Fibroblast of the conjunctiva (primary cell): ENCODE measurements at regions not wholly inside any gene's neighbourhood (a gene's known extent, or its start where the extent isn't known, plus 50 kb on each side); places are given as distances from the start of the nearest gene placed in this dataset.
"Not testable (repeated sequence)": the region's sequence is repeated elsewhere in the genome, so short reads cannot be mapped to it uniquely, and the experiment has no call there.

Source experiments
- DNase-seq: peaks from one replicate; pipeline ENCODE4 v3.0.0-alpha.2; 2010; ENCODE audit warnings: low read depth

- not testable (repeated sequence) for DNase-seq
Observed at GRCh38 chr13:52324831-52325230, 81.1 kb downstream of the THSD1 start.

GRCh38 chr13:52319876-52320275, 86.1 kb downstream of the THSD1 start:
- DNase-seq = no peak

- DNase-seq = not testable (repeated sequence)
Observed at GRCh38 chr13:52309833-52310232, 96.1 kb downstream of the THSD1 start.

GRCh38 chr13:52306336-52306735, 99.6 kb downstream of the THSD1 start:
- not testable (repeated sequence) for DNase-seq

- not testable (repeated sequence) for DNase-seq
Observed at GRCh38 chr13:52303098-52303497, 102.9 kb downstream of the THSD1 start.

- not testable (repeated sequence) for DNase-seq
Observed at GRCh38 chr13:52302688-52303087, 103.3 kb downstream of the THSD1 start.

- DNase-seq = not testable (repeated sequence)
Observed at GRCh38 chr13:52301810-52302400, 104.1 kb downstream of the THSD1 start.

GRCh38 chr13:52298079-52298661, 107.8 kb downstream of the THSD1 start:
- DNase-seq = not testable (repeated sequence)

- not testable (repeated sequence) for DNase-seq
Observed at GRCh38 chr13:52288891-52289290, 117.1 kb downstream of the THSD1 start.

GRCh38 chr13:52281387-52281786, 122.0 kb upstream of the NEK3 start:
- not testable (repeated sequence) for DNase-seq

- DNase-seq = not testable (repeated sequence)
Observed at GRCh38 chr13:52279408-52279807, 120.0 kb upstream of the NEK3 start.

GRCh38 chr13:52254299-52254698, 94.9 kb upstream of the NEK3 start:
- not testable (repeated sequence) for DNase-seq

GRCh38 chr13:52240752-52241151, 81.4 kb upstream of the NEK3 start:
- DNase-seq = not testable (repeated sequence)

- DNase-seq = peak; percentile 79
Observed at GRCh38 chr13:52235900-52236595, 76.7 kb upstream of the NEK3 start.

- DNase-seq = not testable (repeated sequence)
Observed at GRCh38 chr13:52234928-52235327, 75.5 kb upstream of the NEK3 start.

GRCh38 chr13:52223063-52223462, 63.7 kb upstream of the NEK3 start:
- not testable (repeated sequence) for DNase-seq

- DNase-seq = not testable (repeated sequence)
Observed at GRCh38 chr13:52213920-52214319, 54.5 kb upstream of the NEK3 start.

GRCh38 chr13:52212886-52213285, 53.5 kb upstream of the NEK3 start:
- DNase-seq = not testable (repeated sequence)

- not testable (repeated sequence) for DNase-seq
Observed at GRCh38 chr13:52211416-52211776, 52.0 kb upstream of the NEK3 start.

- not testable (repeated sequence) for DNase-seq
Observed at GRCh38 chr13:52210564-52211415, 51.4 kb upstream of the NEK3 start.
